IPS-18a (cell line): ENCODE measurements at regions not wholly inside any gene's neighbourhood (a gene's known extent, or its start where the extent isn't known, plus 50 kb on each side); places are given as distances from the start of the nearest gene placed in this dataset.

Source experiments
- H3K27ac ChIP-seq: one replicate; pipeline ENCODE4 v1.5.1; 2013; ENCODE audit warnings: low read length
- H3K27me3 ChIP-seq: one replicate; pipeline ENCODE4 v1.6.1; 2013; ENCODE audit warnings: mild to moderate bottlenecking, low read length; ENCODE audit not compliant: control insufficient read depth, insufficient read depth
- H3K36me3 ChIP-seq: one replicate; pipeline ENCODE4 v1.6.1; 2013; ENCODE audit warnings: low read depth, low read length; ENCODE audit not compliant: control insufficient read depth
- H3K4me1 ChIP-seq: one replicate; pipeline ENCODE4 v1.6.1; 2013; ENCODE audit warnings: low read depth, low read length; ENCODE audit not compliant: control insufficient read depth
- H3K4me3 ChIP-seq: one replicate; pipeline ENCODE4 v1.5.1; 2013; ENCODE audit warnings: low read length
- H3K9ac ChIP-seq: one replicate; pipeline ENCODE4 v1.6.1; 2013; ENCODE audit warnings: mild to moderate bottlenecking, low read length, moderate library complexity
- H3K9me3 ChIP-seq: one replicate; pipeline ENCODE4 v1.6.1; 2013; ENCODE audit warnings: low read depth, low read length; ENCODE audit not compliant: control insufficient read depth

DNA sequence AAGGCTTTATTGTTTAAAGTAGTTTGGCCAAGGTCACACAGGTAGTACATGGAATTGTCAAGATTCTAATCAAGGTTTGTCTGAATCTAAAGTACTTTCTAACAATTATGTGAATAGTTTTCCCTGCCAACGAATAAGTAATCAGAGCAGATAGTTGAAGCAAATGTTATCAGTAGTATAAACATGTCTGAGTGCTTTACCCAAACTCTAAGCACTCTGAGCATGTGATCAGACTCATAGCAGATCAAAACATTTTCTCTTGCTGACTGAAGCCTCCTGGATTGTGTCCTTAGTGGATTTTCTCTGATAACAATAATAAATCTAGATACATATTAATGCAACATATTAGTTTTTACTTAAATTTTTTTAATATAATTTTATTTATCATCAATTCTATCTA is 995.0 kb downstream of the EFNA5 start:
- H3K36me3 ChIP-seq: no peaks in the 10 kb centered on the region
- H3K9me3 ChIP-seq: no peaks in the 10 kb centered on the region
- no peak overlapping the region for H3K27ac ChIP-seq
- H3K27me3 ChIP-seq: no peaks in the 10 kb centered on the region
- no peak overlapping the region for H3K4me3 ChIP-seq
- H3K9ac ChIP-seq: no peak overlapping the region
- H3K4me1 ChIP-seq: no peaks in the 10 kb centered on the region

DNA sequence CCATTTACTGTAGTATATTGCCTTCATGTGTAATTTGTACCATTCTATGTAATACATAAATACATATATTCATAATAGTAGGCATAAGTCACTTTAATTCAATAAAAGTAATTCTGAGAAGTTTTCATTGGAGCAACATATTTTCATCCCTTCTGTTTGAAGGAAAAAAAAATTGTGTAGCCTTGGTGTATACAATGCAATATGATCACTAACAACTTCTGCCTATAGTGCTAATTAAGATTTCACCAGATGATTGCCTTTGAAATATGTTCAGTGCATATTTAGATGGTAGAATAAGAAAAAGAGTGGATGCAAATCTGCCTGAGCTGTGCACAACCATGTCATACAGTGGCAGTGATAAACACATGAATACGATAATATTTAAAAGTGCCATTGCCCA is 996.8 kb downstream of the EFNA5 start:
- no peaks in the 10 kb centered on the region for H3K4me1 ChIP-seq
- H3K9me3 ChIP-seq: no peaks in the 10 kb centered on the region
- H3K4me3 ChIP-seq: no peak overlapping the region
- no peak overlapping the region for H3K27ac ChIP-seq
- H3K36me3 ChIP-seq: no peaks in the 10 kb centered on the region
- no peaks in the 10 kb centered on the region for H3K27me3 ChIP-seq
- H3K9ac ChIP-seq: no peak overlapping the region

DNA sequence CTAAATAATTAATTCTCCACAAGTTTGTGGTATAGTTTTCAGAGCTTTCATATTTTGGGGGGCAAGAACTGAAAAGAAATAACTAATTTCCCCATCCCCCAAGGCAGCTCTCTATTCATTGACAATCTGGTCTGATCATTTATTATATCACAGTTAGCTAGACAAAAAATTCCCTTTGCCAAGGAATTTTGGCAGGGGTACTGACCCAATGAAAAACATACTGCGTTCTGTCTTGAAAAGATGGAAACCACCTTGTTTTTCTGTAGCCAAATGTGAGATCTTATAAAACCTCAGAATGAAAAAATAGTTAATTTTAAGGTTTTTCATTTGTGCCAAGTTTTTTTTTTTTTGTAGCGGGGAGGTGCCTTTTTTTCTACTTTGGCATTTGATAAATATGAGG is 1008.9 kb downstream of the EFNA5 start:
- Histone ChIP-seq H3K27ac (no peak overlapping the region), H3K9me3 (no peaks in the 10 kb centered on the region), H3K4me1 (no peaks in the 10 kb centered on the region), H3K27me3 (no peaks in the 10 kb centered on the region), H3K36me3 (no peaks in the 10 kb centered on the region), H3K9ac (no peak overlapping the region), H3K4me3 (no peak overlapping the region)

DNA sequence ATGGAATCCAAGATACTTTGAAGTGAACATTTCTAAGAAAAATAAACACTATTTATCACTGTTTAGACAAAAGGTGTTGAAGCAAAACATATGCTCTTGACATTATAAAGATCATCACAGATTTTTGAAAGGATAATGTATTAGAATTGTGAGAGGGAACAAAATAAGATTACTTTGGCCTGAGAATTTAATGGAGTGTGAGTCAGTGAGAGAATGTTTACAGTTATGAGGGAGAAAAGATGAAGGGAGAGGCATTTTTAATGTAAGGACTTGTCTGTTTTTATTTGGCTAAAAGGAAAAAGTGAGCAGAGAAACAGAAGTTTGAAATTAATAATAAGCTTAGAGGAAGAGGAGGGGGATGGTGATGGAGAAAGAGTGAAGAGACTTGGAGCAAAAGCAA is 1010.1 kb downstream of the EFNA5 start:
- no peak overlapping the region for H3K27ac ChIP-seq
- no peaks in the 10 kb centered on the region for H3K27me3 ChIP-seq
- H3K36me3 ChIP-seq: no peaks in the 10 kb centered on the region
- H3K9me3 ChIP-seq: no peaks in the 10 kb centered on the region
- no peak overlapping the region for H3K4me3 ChIP-seq
- no peaks in the 10 kb centered on the region for H3K4me1 ChIP-seq
- H3K9ac ChIP-seq: no peak overlapping the region

DNA sequence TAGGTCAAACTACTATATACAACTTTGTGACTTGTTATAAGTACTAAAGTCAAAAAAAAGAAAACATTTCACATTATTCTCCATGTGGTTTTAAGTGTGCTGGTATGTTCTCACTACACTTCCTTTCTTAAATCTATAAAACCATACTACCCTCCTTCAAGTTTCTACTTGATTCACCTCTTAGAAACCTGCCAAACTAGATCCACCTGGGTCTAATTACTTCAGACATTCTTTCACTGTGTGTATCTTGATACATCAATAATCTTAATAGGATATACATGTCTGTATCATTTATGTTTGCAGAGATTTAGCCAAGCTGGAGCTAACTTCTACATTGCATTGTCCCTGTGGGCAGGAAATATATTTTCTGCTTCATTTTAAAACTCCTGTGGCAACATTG is 1012.6 kb downstream of the EFNA5 start:
- no peak overlapping the region for H3K4me3 ChIP-seq
- H3K27ac ChIP-seq: no peak overlapping the region
- no peaks in the 10 kb centered on the region for H3K27me3 ChIP-seq
- H3K9me3 ChIP-seq: peaks cover 5% of the 10 kb centered on the region
- no peaks in the 10 kb centered on the region for H3K36me3 ChIP-seq
- H3K4me1 ChIP-seq: no peaks in the 10 kb centered on the region
- H3K9ac ChIP-seq: no peak overlapping the region

DNA sequence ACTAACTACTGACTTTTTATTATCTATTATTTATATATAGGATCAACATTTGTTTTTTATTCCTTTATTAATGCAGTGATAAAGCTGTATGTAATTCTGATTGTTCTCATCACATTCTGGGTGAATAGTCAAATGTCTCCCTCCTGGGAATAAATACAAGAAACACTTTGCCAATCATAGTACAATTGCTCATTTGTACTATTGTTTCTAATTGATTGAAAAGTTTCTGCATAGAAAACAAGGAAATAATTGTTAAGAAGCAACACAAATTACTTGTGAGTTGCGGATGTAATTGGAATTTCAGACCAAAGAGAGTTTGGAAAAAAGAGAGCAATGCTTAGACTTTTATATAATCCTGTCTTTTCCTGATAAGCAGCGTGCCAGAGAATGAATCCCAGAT is 1013.9 kb downstream of the EFNA5 start:
- H3K27ac ChIP-seq: no peak overlapping the region
- no peaks in the 10 kb centered on the region for H3K36me3 ChIP-seq
- H3K9ac ChIP-seq: no peak overlapping the region
- peaks cover 5% of the 10 kb centered on the region for H3K9me3 ChIP-seq
- H3K4me1 ChIP-seq: no peaks in the 10 kb centered on the region
- H3K4me3 ChIP-seq: no peak overlapping the region
- no peaks in the 10 kb centered on the region for H3K27me3 ChIP-seq

DNA sequence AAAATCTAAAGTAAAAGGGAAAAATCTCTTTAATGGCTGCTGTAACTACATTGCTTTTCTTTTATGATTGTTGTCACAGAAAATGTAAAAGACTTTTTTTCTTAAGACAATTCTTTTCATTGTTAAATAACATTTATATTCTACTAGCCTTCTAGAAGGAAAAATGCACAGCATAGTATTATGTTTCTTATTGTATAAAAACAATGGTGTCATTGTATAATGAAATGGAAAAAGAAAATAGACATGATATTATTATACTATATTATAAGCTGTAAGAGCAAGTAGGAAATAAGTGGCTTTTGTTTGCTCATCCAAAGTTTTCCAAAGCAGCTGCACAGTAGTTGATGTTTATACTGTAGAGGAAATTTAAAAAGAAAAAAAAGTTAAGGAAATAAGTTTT is 1021.7 kb downstream of the EFNA5 start:
- Histone ChIP-seq H3K4me3 (no peak overlapping the region), H3K27ac (no peak overlapping the region), H3K9ac (no peak overlapping the region), H3K27me3 (no peaks in the 10 kb centered on the region), H3K4me1 (no peaks in the 10 kb centered on the region), H3K9me3 (no peaks in the 10 kb centered on the region), H3K36me3 (no peaks in the 10 kb centered on the region)

DNA sequence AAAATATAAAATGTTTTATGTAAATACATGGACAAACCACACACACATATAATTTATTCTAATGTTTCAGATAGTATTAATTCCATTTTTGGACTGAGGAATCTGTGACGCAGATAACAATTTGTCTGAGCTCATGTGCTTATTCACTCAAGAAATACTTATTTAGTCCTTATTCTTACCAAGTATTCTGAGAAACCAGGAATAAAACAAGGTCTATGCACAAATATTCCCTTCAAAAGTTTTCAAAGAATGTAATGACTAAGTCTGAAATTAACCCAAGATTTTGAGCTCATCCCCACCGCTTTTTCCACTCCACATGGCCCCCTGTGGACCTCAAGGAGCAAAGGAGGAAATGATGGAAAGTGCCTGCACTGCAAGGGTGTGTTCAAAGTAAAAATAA is 1022.3 kb downstream of the EFNA5 start:
- Histone ChIP-seq H3K4me1 (no peaks in the 10 kb centered on the region), H3K27ac (no peak overlapping the region), H3K27me3 (no peaks in the 10 kb centered on the region), H3K9me3 (no peaks in the 10 kb centered on the region), H3K4me3 (no peak overlapping the region), H3K9ac (no peak overlapping the region), H3K36me3 (no peaks in the 10 kb centered on the region)

DNA sequence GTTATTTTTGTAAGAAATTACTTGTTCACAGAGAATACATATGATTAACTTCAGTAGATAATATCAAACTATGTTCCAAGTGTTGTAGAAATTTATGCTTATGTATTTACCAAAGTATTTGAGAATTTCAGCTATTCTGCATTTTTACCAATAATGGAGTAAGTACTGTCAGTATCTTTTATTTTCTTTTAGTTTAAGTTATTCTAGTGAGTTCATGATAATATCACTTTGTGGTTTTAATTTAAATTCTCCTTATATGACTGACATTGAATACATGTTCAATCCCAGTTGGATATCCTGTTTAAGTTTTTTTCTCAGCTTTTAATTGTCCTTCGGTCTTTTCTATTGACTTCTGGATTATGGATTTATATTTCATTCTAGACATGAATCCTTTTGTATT is 1024.6 kb downstream of the EFNA5 start:
- H3K9me3 ChIP-seq: no peaks in the 10 kb centered on the region
- no peak overlapping the region for H3K4me3 ChIP-seq
- no peak overlapping the region for H3K27ac ChIP-seq
- H3K27me3 ChIP-seq: no peaks in the 10 kb centered on the region
- no peaks in the 10 kb centered on the region for H3K4me1 ChIP-seq
- H3K9ac ChIP-seq: no peak overlapping the region
- H3K36me3 ChIP-seq: no peaks in the 10 kb centered on the region

DNA sequence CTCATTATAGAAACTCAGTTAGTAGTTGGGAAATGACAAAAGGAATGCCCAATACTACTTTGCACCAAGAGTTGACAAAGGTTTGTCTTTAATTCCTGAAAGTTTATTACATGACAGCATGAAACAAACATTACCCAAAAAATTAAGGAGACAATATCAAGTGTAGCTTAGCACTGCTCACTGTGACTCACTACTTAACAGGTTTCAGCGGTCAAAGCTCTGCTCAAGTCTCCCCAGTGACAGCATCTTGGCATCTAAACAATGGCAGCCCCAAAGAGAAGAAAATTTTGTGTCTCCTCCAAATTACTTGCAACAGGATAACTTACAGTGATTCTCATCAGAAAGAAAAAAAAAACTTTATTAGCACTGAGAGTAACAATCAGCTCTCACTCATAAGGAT is 1030.2 kb downstream of the EFNA5 start:
- Histone ChIP-seq H3K27ac (no peak overlapping the region), H3K9me3 (no peaks in the 10 kb centered on the region), H3K4me3 (no peak overlapping the region)

DNA sequence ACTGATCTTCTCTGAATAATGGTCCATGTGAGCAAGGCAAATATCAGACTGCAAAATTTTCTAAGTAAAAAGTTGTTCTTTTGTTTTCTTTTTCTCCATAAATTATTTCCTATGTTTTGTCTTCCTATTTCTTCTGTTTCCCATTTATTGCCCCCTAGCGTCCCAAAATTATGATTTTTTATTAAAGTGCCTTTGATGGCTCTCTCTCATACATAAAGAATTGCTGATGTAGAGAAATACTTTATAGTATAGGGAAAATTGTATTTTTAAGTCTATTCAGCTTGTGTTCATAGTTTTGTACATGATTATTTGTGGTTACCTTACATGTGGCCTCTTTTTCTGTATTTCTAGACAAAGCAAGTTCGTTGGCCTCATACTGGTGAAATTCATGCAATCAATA is 1031.2 kb downstream of the EFNA5 start:
- H3K4me3 ChIP-seq: no peak overlapping the region
- H3K4me1 ChIP-seq: no peaks in the 10 kb centered on the region
- H3K27ac ChIP-seq: no peak overlapping the region
- no peaks in the 10 kb centered on the region for H3K27me3 ChIP-seq
- H3K9me3 ChIP-seq: no peaks in the 10 kb centered on the region
- no peak overlapping the region for H3K9ac ChIP-seq
- H3K36me3 ChIP-seq: no peaks in the 10 kb centered on the region

More for the DNA sequence above, 1030.2 kb downstream of the EFNA5 start:
- Histone ChIP-seq H3K36me3 (no peaks in the 10 kb centered on the region), H3K9ac (no peak overlapping the region), H3K27me3 (no peaks in the 10 kb centered on the region), H3K4me1 (no peaks in the 10 kb centered on the region)

DNA sequence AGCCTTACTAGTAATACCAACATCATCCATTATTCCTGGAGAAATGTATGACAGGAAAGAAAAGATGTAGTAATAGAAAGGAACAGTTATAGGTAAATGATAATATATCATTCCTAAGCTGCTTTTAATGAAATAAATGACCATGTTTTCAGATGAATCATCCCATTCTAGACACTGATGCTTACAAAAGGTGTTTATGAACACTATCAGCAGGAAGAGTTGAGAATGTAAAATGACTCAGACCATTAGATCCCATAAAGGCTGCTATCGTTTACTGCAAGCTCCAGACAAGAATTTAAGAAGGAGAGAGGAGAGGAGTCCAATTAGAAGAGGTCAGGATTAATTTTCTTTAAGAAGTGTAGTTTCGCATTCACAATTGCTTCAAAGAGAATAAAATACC is 1033.5 kb downstream of the EFNA5 start:
- no peaks in the 10 kb centered on the region for H3K36me3 ChIP-seq
- H3K9me3 ChIP-seq: no peaks in the 10 kb centered on the region
- no peaks in the 10 kb centered on the region for H3K4me1 ChIP-seq
- H3K4me3 ChIP-seq: no peak overlapping the region
- no peak overlapping the region for H3K9ac ChIP-seq
- H3K27me3 ChIP-seq: no peaks in the 10 kb centered on the region
- no peak overlapping the region for H3K27ac ChIP-seq

DNA sequence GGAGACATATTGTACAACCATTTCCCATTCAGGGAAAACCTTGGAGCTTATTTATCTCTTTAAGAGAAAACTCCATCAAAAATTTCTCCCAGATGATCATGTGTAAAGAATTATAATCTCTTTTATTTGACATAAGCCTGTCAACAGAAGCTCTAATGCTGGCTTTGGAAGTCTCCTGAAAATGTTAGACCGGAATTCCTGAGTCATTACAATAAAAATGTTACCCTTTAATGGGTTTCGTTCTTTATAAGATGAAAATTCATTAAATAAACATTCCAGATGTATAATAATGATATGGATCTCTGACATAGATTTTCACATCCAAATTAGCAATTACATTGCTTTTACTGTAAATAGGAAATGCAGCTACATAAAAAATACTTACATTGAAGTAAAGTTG is 1036.4 kb downstream of the EFNA5 start:
- H3K27me3 ChIP-seq: no peaks in the 10 kb centered on the region
- H3K4me1 ChIP-seq: no peaks in the 10 kb centered on the region
- H3K27ac ChIP-seq: no peak overlapping the region
- no peak overlapping the region for H3K4me3 ChIP-seq
- H3K9me3 ChIP-seq: no peaks in the 10 kb centered on the region
- no peak overlapping the region for H3K9ac ChIP-seq
- H3K36me3 ChIP-seq: no peaks in the 10 kb centered on the region
